Esophagus squamous epithelium (tissue), 5 donors: ENCODE measurements at regions not wholly inside any gene's neighbourhood (a gene's known extent, or its start where the extent isn't known, plus 50 kb on each side); places are given as distances from the start of the nearest gene placed in this dataset.

ENCODE experiments used
- DNase-seq: peaks from one replicate; lab custom pipeline; 2025; lab: John Stamatoyannopoulos, UW
- H3K27ac ChIP-seq, 4 donors: fragments of 200-600 bp; sonication (generic); one replicate each; pipeline ENCODE4 v1.5.1; 2016 to 2019; ENCODE audit warnings: mild to moderate bottlenecking in 1 of 4
- H3K27me3 ChIP-seq, 4 donors: fragments of 200-600 bp; sonication (generic); 1 replicate in 3 of 4; 2 replicates in 1 of 4; pipeline versions ENCODE4 v1.5.1 to v1.6.0; 2017 to 2021; ENCODE audit warnings: antibody characterized with exemption in 1 of 4
- H3K36me3 ChIP-seq, 3 donors: fragments of 200-600 bp; sonication (generic); one replicate each; pipeline ENCODE4 v1.5.1; 2016 to 2019
- H3K4me1 ChIP-seq, 3 donors: fragments of 200-600 bp; sonication (generic); one replicate each; pipeline ENCODE4 v1.5.1; 2017 to 2019
- H3K4me3 ChIP-seq, 4 donors: fragments of 200-600 bp; sonication (generic); 1 replicate in 3 of 4; 2 replicates in 1 of 4; pipeline ENCODE4 v1.5.1; 2016 to 2019; ENCODE audit warnings: mild to moderate bottlenecking in 2 of 4, moderate library complexity in 1 of 4
- H3K9me3 ChIP-seq, 3 donors: fragments of 200-600 bp; sonication (generic); one replicate each; pipeline ENCODE4 v1.5.1; 2016 to 2019
- CTCF ChIP-seq, 6 experiments: fragments of 450-650 bp in 4 of 6; fragments of 200-600 bp in 2 of 6; sonication (generic) in 2 of 6; IDR thresholded peaks; one replicate each; pipeline ENCODE4 v1.5.1; 2016 to 2019; ENCODE audit warnings: antibody characterized with exemption in 6 of 6, mild to moderate bottlenecking in 4 of 6, moderate library complexity in 4 of 6
- POLR2A ChIP-seq, 4 donors: fragments of 450-650 bp; IDR thresholded peaks; one replicate each; pipeline ENCODE4 v1.6.1; 2017; ENCODE audit warnings: antibody characterized with exemption in 4 of 4, mild to moderate bottlenecking in 4 of 4, moderate library complexity in 3 of 4
- WGBS, 2 donors: methylation state at CpG; one replicate each; pipeline ENCODE4 v1.1.5; 2018; 5-methylcytosine and 5-hydroxymethylcytosine counted together
- intact Hi-C: fragments of 100-400 bp; cut with DNase I; formaldehyde crosslinking; loops from one replicate; pipeline ENCODE4 v1.15.0; 2022
- donor health status: DM: yes; HTN: yes; CAD: no.

- Histone ChIP-seq H3K27ac (peak overlapping the region in 3 of 4 donors; percentile 47 to 80 (median 62)), H3K36me3 (no peaks in the 10 kb centered on the region), H3K9me3 (no peaks in the 10 kb centered on the region), H3K4me1 (peaks cover 0 to 6% (median 0%) of the 10 kb centered on the region in 3 donors), H3K27me3 (no peaks in the 10 kb centered on the region), H3K4me3 (no peak overlapping the region)
- no peak for TF ChIP-seq POLR2A (IDR thresholded peaks at IDR 0.05)
- peak in 1 of 6 experiments; percentile 6 for TF ChIP-seq CTCF (IDR thresholded peaks at IDR 0.05)
- intact Hi-C loops, result no loop called here
- WGBS, 2 donors, result 35 to 36% methylated on average over 4 to 6 of the region's 7 CpGs
- no peak for DNase-seq
Observed at GRCh38 chr7:71019706-71020105, 112.2 kb upstream of the GALNT17 start.

GRCh38 chr7:71021131-71021530 is 110.8 kb upstream of the GALNT17 start:
- no peak overlapping the region for H3K27ac ChIP-seq
- 91 to 92% methylated on average over 3 to 4 of the region's 4 CpGs for WGBS, 2 donors
- TF ChIP-seq POLR2A (IDR thresholded peaks at IDR 0.05) (no peak), CTCF (IDR thresholded peaks at IDR 0.05) (no peak)
- peaks cover 0 to 6% (median 0%) of the 10 kb centered on the region in 3 donors for H3K4me1 ChIP-seq
- H3K36me3 ChIP-seq, result no peaks in the 10 kb centered on the region
- no peak overlapping the region for H3K4me3 ChIP-seq
- intact Hi-C loops, result no loop called here
- no peaks in the 10 kb centered on the region for H3K9me3 ChIP-seq
- H3K27me3 ChIP-seq, result no peaks in the 10 kb centered on the region
- DNase-seq, result no peak

- Histone ChIP-seq H3K27ac (no peak overlapping the region), H3K27me3 (no peaks in the 10 kb centered on the region), H3K9me3 (no peaks in the 10 kb centered on the region), H3K4me3 (no peak overlapping the region), H3K4me1 (no peaks in the 10 kb centered on the region), H3K36me3 (no peaks in the 10 kb centered on the region)
- intact Hi-C loops, result no loop called here
- 46 to 57% methylated on average over 4 to 5 of the region's 5 CpGs for WGBS, 2 donors
- no peak for DNase-seq
- TF ChIP-seq POLR2A (IDR thresholded peaks at IDR 0.05) (no peak), CTCF (IDR thresholded peaks at IDR 0.05) (no peak)
Observed at GRCh38 chr7:71026680-71027079, 105.3 kb upstream of the GALNT17 start.

- Histone ChIP-seq H3K27ac (no peak overlapping the region), H3K27me3 (no peaks in the 10 kb centered on the region), H3K4me3 (no peak overlapping the region), H3K4me1 (no peaks in the 10 kb centered on the region), H3K36me3 (no peaks in the 10 kb centered on the region), H3K9me3 (no peaks in the 10 kb centered on the region)
- WGBS, 2 donors, result 86% methylated on average over 2 of the region's 2 CpGs
- TF ChIP-seq POLR2A (IDR thresholded peaks at IDR 0.05) (no peak), CTCF (IDR thresholded peaks at IDR 0.05) (no peak)
- DNase-seq, result no peak
- intact Hi-C loops, result no loop called here
Observed at GRCh38 chr7:71034243-71034642, 97.7 kb upstream of the GALNT17 start.

- Histone ChIP-seq H3K27ac (no peak overlapping the region), H3K4me3 (no peak overlapping the region), H3K27me3 (no peaks in the 10 kb centered on the region), H3K4me1 (no peaks in the 10 kb centered on the region), H3K9me3 (no peaks in the 10 kb centered on the region), H3K36me3 (no peaks in the 10 kb centered on the region)
- WGBS, 2 donors, result 75 to 86% methylated on average over 5 of the region's 5 CpGs
- DNase-seq, result no peak
- intact Hi-C loops, result no loop called here
- no peak for TF ChIP-seq POLR2A (IDR thresholded peaks at IDR 0.05)
- no peak for TF ChIP-seq CTCF (IDR thresholded peaks at IDR 0.05)
Observed at GRCh38 chr7:71042591-71042990, 89.4 kb upstream of the GALNT17 start.
